BE2C (cell line): ENCODE measurements at regions not wholly inside any gene's neighbourhood (a gene's known extent, or its start where the extent isn't known, plus 50 kb on each side); places are given as distances from the start of the nearest gene placed in this dataset.

ENCODE experiments used
- DNase-seq: peaks from one replicate; pipeline ENCODE4 v3.0.0-alpha.2; 2020
- H3K27me3 ChIP-seq: fragments of 250-450 bp; sonication (Bioruptor Pico); 2 replicates; pipeline ENCODE4 v1.5.1; 2020; ENCODE audit warnings: mild to moderate bottlenecking
- H3K36me3 ChIP-seq: fragments of 250-450 bp; sonication (Bioruptor Pico); 2 replicates; pipeline ENCODE4 v1.5.1; 2020; ENCODE audit warnings: mild to moderate bottlenecking
- H3K4me1 ChIP-seq: fragments of 250-450 bp; sonication (Bioruptor Pico); 2 replicates; pipeline ENCODE4 v1.5.1; 2020
- H3K4me3 ChIP-seq: 2 replicates; pipeline ENCODE4 v1.5.1; 2011; ENCODE audit warnings: low read depth, low read length
- H3K9me3 ChIP-seq: fragments of 250-450 bp; sonication (Bioruptor Pico); 2 replicates; pipeline ENCODE4 v1.5.1; 2020
- TF ChIP-seq, protein P1 (sequence below): IDR thresholded peaks from 2 replicates; pipeline ENCODE4 v1.5.1; 2012; ENCODE audit warnings: mild to moderate bottlenecking, low read depth, low read length

DNA sequence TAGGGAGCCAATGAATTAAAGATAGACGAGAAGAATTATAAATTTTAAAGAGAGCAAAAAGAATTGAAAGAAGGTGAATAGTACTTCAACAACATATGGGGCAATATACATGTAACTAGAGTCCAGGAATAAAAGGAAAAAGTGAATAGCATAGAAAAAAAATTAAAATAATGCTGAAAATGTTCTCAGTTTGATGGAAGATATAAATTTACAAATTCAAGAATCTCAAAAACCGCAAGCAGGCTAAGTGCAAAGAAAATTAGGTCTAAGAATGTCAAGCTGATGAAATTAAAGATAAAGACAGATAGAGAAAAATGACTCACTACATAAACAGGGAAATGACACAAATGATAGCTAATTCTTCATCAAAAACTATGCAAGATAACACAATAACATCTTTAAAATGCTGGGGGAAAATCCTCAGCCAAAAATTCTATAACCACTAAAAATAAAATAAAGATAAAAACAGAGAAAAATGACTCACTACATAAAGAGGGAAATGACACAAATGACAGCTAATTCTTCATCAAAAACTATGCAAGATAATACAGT is 326.3 kb downstream of the TBX15 start:
- Histone ChIP-seq H3K36me3 (no peaks in the 10 kb centered on the region), H3K4me3 (no peak overlapping the region), H3K9me3 (peaks cover 5% of the 10 kb centered on the region; the same call in 1 of the 2 replicates), H3K4me1 (no peaks in the 10 kb centered on the region), H3K27me3 (no peaks in the 10 kb centered on the region)
- TF ChIP-seq, protein P1, sequence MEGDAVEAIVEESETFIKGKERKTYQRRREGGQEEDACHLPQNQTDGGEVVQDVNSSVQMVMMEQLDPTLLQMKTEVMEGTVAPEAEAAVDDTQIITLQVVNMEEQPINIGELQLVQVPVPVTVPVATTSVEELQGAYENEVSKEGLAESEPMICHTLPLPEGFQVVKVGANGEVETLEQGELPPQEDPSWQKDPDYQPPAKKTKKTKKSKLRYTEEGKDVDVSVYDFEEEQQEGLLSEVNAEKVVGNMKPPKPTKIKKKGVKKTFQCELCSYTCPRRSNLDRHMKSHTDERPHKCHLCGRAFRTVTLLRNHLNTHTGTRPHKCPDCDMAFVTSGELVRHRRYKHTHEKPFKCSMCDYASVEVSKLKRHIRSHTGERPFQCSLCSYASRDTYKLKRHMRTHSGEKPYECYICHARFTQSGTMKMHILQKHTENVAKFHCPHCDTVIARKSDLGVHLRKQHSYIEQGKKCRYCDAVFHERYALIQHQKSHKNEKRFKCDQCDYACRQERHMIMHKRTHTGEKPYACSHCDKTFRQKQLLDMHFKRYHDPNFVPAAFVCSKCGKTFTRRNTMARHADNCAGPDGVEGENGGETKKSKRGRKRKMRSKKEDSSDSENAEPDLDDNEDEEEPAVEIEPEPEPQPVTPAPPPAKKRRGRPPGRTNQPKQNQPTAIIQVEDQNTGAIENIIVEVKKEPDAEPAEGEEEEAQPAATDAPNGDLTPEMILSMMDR: no peak
- DNase-seq: no peak

DNA sequence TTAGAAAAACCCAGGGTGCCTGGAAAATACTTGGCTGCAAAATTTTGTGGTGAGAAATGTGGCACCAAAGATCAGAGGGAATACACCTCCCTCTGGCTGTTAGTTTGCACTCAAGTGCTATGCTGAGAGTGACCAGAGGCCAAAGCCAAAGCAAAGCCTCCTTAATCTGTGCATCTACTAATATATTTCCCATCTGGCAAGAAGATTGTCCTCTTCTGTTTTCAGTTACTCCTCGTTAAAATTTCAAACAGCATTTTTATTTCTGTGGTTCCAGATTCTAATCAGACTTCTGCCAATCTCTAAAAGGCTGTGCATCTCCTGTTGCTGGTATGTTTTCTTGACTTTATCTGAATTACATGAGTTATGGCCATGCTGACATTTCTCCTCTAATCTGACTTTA is 327.4 kb downstream of the TBX15 start:
- no peak for DNase-seq
- Histone ChIP-seq H3K9me3 (peaks cover 5% of the 10 kb centered on the region; the same call in 1 of the 2 replicates), H3K4me1 (no peaks in the 10 kb centered on the region), H3K36me3 (no peaks in the 10 kb centered on the region), H3K27me3 (no peaks in the 10 kb centered on the region), H3K4me3 (no peak overlapping the region)
- TF ChIP-seq, protein P1: no peak

DNA sequence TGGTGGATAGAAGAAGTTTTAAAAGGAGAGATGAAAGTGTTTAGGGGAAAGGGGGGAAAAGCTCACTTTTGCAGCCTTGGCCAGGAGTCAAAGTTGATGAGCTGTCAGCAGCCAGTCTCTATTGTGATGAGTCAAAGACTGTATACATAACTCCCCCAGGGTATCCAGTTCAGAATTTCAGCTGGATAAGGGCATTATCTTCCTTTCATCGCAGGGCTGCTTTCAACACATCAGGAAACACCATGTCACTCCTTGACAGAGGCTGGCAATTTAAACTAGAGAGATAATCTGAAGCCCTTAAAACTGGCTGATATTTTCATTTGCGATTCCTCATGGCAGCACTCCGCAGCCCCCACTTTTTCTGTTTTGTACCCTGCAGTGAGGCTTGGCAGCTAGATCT is 328.5 kb downstream of the TBX15 start:
- no peak for DNase-seq

DNA sequence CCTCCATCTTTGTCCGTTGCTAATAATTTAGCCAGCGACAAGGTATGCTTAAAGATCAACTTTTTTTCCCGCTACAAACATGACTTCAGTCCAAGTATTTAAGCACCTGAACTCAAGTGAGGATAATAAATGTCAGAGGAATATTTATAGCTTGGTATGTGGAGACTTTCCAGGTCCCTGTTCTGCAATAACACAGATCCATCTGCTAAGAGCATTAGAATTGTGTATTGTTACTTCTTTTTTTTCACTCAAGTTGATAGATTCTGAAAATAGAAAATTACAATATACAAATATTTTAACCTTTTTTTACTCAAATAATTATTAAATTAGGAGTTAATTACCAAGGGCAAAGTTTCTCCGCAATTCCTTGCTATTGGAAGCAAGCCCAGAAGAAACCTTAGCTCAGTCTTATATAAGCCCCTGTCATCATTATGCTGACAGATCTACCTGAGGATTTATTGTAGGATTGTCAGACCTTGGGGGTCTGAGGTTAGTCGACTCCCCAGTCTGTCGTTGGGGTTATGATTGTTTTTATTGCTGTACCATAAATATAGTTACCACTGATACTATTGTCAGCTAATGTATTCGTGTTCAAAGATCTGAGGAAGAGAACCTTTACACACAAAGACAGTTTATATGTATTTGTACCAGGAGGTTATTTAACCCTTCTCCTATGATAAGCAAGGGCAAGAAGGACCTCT is 337.9 kb downstream of the TBX15 start:
- TF ChIP-seq, protein P1: no peak
- no peak overlapping the region for H3K4me3 ChIP-seq
- no peaks in the 10 kb centered on the region for H3K36me3 ChIP-seq
- DNase-seq: no peak
- no peaks in the 10 kb centered on the region for H3K27me3 ChIP-seq
- no peaks in the 10 kb centered on the region for H3K4me1 ChIP-seq
- H3K9me3 ChIP-seq: no peaks in the 10 kb centered on the region

More for the DNA sequence above, 328.5 kb downstream of the TBX15 start:
- TF ChIP-seq, protein P1: no peak
- H3K4me3 ChIP-seq: no peak overlapping the region
- no peaks in the 10 kb centered on the region for H3K36me3 ChIP-seq
- no peaks in the 10 kb centered on the region for H3K4me1 ChIP-seq
- H3K9me3 ChIP-seq: peaks cover 5% of the 10 kb centered on the region; the same call in 1 of the 2 replicates
- no peaks in the 10 kb centered on the region for H3K27me3 ChIP-seq

DNA sequence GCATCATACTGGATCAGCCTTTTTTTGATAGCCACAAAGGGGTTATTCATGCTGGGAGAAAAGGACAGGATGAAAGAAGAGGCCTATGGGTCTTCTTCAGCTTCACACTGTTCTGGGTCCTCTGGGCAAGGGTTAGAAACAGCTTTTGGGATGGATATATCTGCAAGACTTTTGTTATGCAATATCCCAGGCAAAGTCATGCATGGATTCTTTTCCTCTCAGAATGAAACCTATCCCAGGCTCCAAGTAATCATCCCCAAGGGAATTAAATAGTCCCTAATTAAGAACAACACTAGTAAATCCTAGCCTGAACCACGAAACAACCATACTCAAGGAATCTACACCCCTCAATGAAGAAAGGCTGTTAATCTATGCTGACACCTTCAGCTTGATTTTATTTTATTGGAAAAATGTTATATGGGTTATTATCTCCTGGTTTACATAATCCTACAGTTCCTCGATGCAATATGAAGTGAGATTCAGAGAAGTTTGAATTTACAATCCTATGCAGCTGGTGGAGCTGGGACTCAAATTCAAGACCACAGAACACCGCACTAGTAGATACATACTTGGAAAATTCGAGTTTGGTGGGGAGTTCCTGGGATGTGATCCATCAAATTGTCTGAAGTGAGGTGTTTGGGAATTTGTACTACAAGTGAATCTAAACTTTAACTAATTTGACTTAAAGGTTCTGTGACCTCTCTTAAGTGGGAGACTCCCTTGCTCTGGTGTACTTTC is 338.6 kb downstream of the TBX15 start:
- Histone ChIP-seq H3K4me1 (no peaks in the 10 kb centered on the region), H3K27me3 (no peaks in the 10 kb centered on the region), H3K9me3 (no peaks in the 10 kb centered on the region), H3K36me3 (no peaks in the 10 kb centered on the region), H3K4me3 (no peak overlapping the region)
- DNase-seq: no peak
- TF ChIP-seq, protein P1: no peak

DNA sequence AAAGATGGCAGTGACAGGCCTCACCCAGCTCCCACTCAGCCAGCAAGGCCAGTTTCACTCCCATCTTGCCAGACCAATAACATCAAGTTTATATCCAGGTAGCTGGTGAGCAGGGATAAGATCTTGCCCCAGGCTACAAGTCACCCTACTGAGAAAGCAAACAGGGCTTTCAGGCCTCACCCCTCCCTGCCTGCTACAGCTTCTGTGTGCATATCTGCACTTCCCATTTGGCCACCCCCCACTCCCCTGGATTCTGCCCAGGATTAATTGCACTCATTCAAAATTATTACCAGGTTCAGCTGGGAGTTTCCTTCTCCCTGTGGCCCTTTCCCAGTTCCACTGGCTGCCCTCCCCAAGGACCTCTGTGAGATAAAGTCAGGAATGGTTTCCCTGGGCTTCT is 352.1 kb downstream of the TBX15 start:
- no peaks in the 10 kb centered on the region; the same call in 1 of the 2 replicates for H3K9me3 ChIP-seq
- no peak overlapping the region for H3K4me3 ChIP-seq
- H3K27me3 ChIP-seq: no peaks in the 10 kb centered on the region
- TF ChIP-seq, protein P1: no peak
- no peaks in the 10 kb centered on the region for H3K4me1 ChIP-seq
- peak; percentile 37 for DNase-seq
- no peaks in the 10 kb centered on the region for H3K36me3 ChIP-seq
